GM04504 (cell line): ENCODE measurements at regions not wholly inside any gene's neighbourhood (a gene's known extent, or its start where the extent isn't known, plus 50 kb on each side); places are given as distances from the start of the nearest gene placed in this dataset.

ENCODE experiments used
- DNase-seq: peaks from one replicate; pipeline ENCODE4 v3.0.0-alpha.2; 2012; ENCODE audit warnings: low read depth

DNA sequence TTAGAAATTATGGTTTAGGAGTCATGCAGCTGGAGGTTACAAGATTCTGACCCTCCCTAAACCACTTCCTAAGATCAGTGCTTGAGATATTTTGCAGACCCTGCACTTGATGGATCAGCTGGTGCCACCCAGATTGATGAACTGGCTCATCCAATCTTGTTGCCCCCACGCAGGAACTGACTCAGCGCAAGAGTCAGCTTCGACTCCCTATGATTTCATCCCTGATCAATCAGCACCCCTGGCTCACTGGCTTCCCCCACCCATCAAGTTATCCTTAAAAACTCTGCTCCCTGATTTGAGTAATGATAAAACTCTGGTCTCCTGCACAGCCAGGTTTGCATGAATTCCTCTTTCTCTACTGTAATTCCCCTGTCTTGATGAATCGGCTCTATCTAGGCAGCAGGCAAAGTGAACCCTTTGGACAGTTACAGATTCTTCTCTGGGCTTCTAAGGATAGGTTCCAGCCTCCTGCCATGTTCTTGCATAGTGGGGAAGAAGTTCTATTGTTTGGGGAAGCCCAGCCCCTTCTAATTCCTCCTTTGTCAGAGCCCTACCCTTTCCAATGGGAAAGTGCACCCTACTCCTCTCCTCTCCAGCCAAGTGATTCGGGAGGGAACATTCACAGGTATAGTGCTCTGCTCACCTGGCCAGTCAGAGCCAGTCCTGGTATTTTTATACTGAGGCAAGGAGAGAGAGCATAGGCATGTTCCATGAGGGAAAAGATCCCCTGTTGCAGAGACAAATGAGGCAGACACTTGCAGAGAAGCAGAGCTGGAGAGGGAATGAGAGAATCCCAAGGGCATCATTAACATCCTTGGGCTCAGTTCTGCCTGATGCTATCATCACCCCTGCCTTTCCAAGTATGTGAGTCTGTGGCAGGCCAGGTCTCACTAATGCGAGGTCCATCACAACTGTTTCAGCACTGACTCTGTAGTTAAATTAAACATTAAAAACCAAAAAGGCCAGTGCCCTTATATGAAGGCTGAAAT, 224.4 kb upstream of the GALNT17 start:
- DNase-seq = no peak

- DNase-seq = no peak
Observed at GRCh38 chr7:70913924-70914323, 218.0 kb upstream of the GALNT17 start.

GRCh38 chr7:70915067-70915466, 216.9 kb upstream of the GALNT17 start:
- DNase-seq = no peak

DNA sequence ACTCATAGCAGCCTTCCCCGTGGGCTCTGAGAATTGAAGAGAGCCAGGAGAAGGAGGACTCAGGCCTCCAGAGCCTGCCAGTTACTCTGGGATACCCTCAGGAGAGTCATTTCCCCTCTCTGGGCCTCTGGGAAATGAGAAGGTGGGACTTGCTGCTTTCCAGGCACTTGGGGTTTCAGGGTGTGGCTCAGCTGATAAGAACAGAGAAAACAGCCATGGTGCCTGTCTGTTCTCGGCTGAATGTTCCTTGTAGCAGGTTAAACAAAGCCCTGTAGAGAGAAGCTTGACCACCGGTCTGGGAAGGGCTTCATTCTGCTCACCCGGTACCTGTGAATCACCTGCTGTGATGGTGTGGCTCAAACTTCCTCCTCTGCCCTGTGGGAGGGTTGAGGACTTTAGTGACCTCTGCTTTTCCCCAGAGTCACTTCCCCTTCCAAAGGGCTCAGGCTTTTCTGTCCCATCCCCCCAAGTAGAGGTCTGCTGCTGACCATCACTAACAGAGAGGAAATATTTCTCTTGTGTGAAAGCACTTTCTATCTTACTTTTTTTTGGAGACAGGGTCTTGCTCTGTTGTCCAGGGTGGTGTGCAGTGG, 212.4 kb upstream of the GALNT17 start:
- no peak for DNase-seq

DNA sequence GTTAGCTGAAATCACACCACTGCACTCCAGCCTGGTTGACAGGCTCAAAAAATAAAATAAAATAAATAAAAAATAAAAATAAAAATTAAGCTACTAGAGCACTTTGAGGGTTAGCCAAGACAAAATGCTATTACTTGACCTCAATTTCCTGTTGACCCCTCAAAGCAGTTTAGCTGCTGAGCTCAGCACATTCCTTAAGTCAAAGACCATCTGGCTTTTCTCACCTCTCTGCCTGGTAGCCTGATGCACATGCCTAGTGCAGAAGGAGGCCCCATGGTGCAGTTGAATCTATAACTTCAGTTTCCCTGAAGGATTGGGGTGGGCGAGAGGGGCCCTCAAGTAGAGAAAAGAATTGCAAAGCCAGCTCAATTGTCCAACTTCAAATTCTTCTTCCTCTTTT, 211.1 kb upstream of the GALNT17 start:
- DNase-seq = no peak

GRCh38 chr7:70923181-70923845, 208.6 kb upstream of the GALNT17 start:
- DNase-seq = no peak

- DNase-seq = no peak
Observed at GRCh38 chr7:70925411-70926115, 206.4 kb upstream of the GALNT17 start.

GRCh38 chr7:70926666-70927065, 205.3 kb upstream of the GALNT17 start:
- no peak for DNase-seq

GRCh38 chr7:70935311-70935710, 196.6 kb upstream of the GALNT17 start:
- no peak for DNase-seq

DNA sequence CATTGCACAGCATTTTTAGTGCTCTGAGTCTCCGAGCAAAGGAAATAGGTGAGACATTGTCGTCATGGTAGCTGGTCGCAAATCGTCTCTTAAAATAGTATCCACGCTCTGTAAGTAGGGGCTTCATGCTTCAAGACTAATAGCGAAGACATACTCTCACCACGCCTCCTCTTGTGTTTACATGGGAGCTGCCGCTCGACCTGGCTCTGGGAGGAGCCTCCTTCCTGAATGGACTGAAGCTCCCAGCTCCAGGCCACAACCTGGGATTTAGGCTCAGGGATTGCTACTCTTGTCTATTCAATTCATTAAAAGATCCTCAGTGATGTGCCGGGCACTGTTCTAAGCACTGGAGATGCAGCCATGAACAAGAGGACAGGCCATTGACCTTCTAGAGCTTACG, 196.1 kb upstream of the GALNT17 start:
- DNase-seq = no peak

DNA sequence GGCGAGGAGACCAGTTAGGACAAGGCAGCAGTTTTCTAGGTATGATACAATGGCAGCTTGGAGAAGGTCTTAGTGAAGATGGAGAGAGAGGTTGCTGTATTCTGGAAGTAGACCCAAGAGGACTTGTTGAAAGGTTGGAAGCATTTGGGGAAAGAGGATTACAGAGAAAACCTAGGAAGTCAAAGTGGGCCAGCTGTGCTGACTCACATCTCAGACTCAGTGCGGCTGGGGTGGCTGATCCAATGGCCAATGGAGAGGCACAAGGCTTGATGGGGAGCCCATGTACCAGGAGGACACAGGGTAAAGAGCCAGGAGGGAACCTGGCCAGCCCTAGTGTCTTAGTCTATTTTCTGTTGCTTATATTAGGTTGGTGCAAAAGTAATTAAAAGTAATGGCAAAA, 194.5 kb upstream of the GALNT17 start:
- no peak for DNase-seq

DNA sequence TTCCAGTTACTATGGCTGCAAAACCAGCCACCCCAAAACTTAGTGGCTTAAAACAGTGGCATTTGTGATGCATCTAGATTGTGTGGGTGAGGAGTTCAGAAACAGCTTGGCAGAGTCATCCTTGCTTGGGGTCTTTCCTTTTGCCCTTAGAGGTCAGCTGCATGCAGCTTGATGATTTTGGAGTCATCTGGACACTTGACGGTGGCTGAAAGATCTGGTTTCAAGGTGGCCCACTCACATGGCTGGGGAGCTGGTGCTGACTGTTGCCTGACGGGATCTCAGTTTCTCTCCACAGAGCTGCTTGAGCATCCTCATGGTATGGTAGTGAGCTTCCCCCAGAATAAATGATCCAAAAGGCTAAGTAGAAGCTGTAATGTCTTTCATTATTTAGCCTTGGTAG, 191.3 kb upstream of the GALNT17 start:
- no peak for DNase-seq

- DNase-seq = no peak
Observed at GRCh38 chr7:70942791-70943190, 189.2 kb upstream of the GALNT17 start.

GRCh38 chr7:70944516-70944915, 187.4 kb upstream of the GALNT17 start:
- DNase-seq = no peak

- DNase-seq = no peak
Observed at GRCh38 chr7:70947181-70947580, 184.8 kb upstream of the GALNT17 start.

DNA sequence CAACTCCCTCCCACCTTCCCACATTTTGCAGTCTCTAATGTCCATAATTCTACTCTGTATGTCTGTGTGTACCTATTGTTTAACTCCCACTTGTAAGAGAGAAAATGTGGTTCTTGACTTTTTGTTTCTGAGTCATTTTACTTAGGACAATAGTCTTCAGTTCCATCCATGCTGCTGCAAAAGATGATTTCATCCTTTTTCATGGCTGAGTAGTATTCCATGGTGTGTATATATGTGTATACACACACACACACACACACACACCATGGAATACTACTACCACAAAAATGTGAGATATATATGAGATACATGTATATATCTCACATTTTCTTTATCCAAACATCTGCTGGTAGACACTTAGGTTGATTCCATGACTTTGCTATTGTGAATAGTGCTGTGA, 182.1 kb upstream of the GALNT17 start:
- no peak for DNase-seq

DNA sequence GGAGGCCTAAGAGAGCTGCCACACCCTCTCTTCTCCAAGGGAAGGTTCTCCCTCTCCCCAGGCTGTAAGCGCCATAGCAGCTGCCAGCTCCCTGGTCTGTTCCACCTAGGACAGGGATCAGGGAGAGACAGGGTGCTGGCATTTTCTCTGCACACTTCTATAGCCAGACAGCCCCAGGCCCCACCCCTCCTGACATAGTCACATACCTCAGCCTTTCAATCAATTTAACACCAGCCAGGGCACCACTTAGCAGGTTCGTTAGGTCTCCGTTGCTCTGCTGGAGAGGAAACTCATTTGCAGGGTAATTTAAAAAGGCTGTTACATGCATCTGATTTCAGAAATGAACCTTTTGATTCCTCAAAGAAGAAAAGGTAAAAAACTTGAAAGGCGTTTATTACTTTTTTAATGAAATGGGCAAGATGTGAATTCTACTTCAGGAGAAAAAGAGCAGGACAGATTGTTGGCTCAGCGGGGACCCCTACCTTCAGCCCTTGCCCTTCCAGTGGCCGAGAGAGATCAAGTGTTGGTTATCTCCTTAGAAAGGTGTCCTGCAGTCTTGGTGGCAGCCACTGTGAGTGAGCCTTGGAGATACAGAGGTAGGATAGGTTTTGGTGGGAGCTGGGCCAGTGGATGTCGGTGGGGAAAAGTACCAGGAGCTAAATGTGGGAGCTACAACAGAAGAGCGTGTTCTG, 180.5 kb upstream of the GALNT17 start:
- DNase-seq = no peak

DNA sequence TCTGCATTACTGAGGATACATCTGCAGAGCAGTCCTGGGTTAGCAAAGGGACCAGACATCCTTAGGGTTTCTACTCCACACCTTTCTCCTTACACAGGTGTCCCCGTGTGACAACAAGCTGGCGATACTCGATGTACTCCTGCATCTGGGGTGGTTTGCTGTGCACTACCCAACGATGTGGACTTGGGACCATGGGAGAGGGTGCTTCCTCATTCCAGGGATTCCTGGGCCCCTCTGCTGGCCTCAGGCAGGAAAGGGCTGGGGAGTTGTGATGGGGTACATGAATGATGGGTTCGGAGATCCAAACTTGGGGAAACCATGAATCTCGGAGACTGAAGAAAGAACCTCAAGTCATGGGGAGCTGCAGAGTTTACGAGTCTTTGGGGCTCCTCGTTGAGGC, 179.6 kb upstream of the GALNT17 start:
- no peak for DNase-seq

DNA sequence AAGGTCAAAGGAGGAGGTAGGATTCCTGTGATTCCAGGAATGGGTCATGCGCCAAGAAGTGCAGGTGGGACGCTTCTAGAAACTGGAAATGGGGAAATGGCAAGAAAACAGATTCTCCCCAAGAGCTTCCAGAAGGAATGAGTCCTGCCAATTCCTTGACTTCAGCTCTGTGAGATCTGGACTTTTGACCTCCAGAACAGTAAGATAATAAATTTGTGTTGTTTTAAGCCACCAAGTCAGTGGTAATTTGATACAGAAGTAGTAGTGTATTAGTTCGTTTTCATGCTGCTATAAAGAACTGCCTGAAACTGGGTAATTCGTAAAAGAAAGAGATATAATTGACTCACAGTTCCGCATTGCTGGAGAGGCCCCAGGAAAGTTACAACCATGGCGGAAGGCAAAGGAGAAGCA, 178.6 kb upstream of the GALNT17 start:
- DNase-seq = no peak

GRCh38 chr7:70953796-70954195, 178.1 kb upstream of the GALNT17 start:
- no peak for DNase-seq

DNA sequence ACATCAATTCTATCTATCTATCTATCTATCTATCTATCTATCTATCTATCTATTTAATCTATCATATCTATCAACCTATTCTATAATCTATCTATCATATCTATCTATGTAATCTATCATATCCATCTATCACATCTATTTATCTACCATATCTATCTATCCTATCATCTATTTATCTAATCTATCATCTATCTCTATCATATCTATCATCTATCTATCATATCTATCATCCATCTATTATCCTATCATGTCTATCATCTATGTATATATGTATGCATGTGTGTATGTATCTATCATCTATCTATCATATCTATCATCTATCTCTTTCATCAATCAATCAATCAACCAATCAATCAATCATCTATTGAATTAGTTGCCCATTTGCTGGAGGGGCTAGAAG, 159.3 kb upstream of the GALNT17 start:
- DNase-seq = no peak

DNA sequence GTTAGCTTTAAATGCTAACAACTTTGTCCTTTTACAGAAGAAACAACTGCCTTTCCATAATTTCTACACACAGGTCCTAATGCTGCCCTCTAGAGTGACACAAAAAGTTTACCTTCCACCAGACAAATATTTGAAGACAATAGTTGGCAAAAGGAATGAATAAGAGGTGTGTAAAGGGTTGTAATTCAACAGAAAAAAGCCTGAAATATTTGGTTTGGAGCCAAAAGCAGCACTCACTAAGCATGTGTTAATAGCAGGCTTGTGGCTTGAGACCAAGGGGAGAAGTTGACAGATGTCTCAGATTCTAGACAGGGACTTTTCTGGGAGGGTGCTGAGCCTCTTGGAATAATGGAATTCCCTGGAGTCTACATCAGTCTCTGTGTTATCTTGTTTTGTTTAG, 156.2 kb upstream of the GALNT17 start:
- no peak for DNase-seq
